ENCODE measurements at regions not wholly inside any gene's neighbourhood (a gene's known extent, or its start where the extent isn't known, plus 50 kb on each side); places are given as distances from the start of the nearest gene placed in this dataset.

DNA sequence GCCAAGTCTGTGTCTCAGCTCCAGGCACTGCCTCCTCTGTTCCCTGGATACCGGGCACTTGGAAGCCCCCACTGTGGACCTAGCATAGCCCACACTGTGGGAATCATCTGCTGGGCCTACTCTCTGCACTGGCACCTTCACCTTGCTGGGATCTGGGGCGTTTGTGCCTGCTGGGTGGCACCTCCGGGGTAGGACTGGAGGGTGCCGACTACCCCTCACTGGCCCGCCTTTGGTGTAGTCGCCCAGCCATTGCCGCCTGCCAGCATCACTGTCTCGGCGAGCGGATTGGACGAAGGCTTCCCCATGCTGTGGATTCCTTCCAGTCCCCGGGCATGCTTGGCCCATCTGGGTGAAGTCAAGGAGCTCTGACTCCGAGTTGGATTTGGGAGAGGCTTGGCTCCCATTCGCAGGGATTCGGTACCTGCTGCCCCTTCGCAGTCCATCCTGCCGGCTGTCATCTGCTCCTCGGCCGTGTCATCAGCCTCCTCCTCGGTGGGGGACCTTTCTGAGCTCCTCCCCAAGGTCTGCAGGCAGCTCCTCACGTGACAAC, 180.6 kb upstream of the HDAC4 start:
- POLR2A ChIA-PET = no interaction called here
- Histone ChIP-seq H3K27ac (ENCODE audit: extremely low read depth, low read depth, low read length) (no peak overlapping the region), H3K4me1 (ENCODE audit: control insufficient read depth, insufficient read depth, low read length) (no peaks in the 10 kb centered on the region), H3K9me3 (ENCODE audit: control insufficient read depth, insufficient read depth, low read depth, low read length) (no peaks in the 10 kb centered on the region), H3K36me3 (ENCODE audit: control insufficient read depth in 2 of 2, insufficient read depth in 1 of 2, low read length in 2 of 2) (no peaks in the 10 kb centered on the region), H3K4me3 (ENCODE audit: low read depth, low read length) (no peak overlapping the region)
- TF ChIP-seq ZNF311 (tag by site-specific recombination; IDR thresholded peaks at IDR 0.05; ENCODE audit: borderline replicate concordance) = no peak
- TF ChIP-seq ZNF146 (tag by site-specific recombination; IDR thresholded peaks at IDR 0.05) = no peak
- CTCF ChIA-PET = interaction anchor here (0.5 kb wide), 1 partner anchor 1210 kb away, joined by 3 read pairs; no protein-coding TSS in a partner anchor

DNA sequence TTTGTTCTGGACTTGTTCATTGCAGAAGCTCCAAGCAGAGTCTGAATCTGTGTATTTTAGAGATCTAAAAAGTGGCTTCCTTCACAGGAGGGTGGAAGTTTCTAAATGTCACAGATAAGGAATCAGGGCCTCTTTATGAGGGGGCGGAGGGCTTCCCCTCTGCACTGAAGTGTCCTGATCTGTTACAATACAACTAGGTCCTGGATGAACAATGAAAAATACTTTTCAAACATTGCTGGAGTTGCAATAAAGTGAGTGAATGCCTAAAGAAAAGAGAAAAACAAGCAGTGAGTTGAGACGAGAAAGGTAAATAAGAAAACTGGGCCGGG, 179.3 kb upstream of the HDAC4 start:
- POLR2A ChIA-PET = no interaction called here
- Histone ChIP-seq H3K4me3 (ENCODE audit: low read depth, low read length) (no peak overlapping the region), H3K9me3 (ENCODE audit: control insufficient read depth, insufficient read depth, low read depth, low read length) (no peaks in the 10 kb centered on the region), H3K4me1 (ENCODE audit: control insufficient read depth, insufficient read depth, low read length) (no peaks in the 10 kb centered on the region), H3K27ac (ENCODE audit: extremely low read depth, low read depth, low read length) (no peak overlapping the region), H3K36me3 (ENCODE audit: control insufficient read depth in 2 of 2, insufficient read depth in 1 of 2, low read length in 2 of 2) (no peaks in the 10 kb centered on the region)
- TF ChIP-seq SP7 (tag by site-specific recombination; IDR thresholded peaks at IDR 0.05) (no peak), ZBTB17 (tag by site-specific recombination; IDR thresholded peaks at IDR 0.05) (no peak), ZNF394 (tag by site-specific recombination; IDR thresholded peaks at IDR 0.05; ENCODE audit: borderline replicate concordance) (no peak), WT1 (tag by site-specific recombination; IDR thresholded peaks at IDR 0.05) (no peak), ZNF335 (tag by site-specific recombination; conservative IDR thresholded peaks at IDR 0.05) (no peak), ZNF302 (tag by site-specific recombination; IDR thresholded peaks at IDR 0.05; ENCODE audit: low read depth) (no peak)
- TF ChIP-seq, protein P1, sequence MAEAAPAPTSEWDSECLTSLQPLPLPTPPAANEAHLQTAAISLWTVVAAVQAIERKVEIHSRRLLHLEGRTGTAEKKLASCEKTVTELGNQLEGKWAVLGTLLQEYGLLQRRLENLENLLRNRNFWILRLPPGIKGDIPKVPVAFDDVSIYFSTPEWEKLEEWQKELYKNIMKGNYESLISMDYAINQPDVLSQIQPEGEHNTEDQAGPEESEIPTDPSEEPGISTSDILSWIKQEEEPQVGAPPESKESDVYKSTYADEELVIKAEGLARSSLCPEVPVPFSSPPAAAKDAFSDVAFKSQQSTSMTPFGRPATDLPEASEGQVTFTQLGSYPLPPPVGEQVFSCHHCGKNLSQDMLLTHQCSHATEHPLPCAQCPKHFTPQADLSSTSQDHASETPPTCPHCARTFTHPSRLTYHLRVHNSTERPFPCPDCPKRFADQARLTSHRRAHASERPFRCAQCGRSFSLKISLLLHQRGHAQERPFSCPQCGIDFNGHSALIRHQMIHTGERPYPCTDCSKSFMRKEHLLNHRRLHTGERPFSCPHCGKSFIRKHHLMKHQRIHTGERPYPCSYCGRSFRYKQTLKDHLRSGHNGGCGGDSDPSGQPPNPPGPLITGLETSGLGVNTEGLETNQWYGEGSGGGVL (tag by site-specific recombination; IDR thresholded peaks at IDR 0.05) = no peak
- CTCF ChIA-PET = interaction anchor here (0.7 kb wide), 1 partner anchor 121 kb away, joined by 3 read pairs; no protein-coding TSS in a partner anchor

DNA sequence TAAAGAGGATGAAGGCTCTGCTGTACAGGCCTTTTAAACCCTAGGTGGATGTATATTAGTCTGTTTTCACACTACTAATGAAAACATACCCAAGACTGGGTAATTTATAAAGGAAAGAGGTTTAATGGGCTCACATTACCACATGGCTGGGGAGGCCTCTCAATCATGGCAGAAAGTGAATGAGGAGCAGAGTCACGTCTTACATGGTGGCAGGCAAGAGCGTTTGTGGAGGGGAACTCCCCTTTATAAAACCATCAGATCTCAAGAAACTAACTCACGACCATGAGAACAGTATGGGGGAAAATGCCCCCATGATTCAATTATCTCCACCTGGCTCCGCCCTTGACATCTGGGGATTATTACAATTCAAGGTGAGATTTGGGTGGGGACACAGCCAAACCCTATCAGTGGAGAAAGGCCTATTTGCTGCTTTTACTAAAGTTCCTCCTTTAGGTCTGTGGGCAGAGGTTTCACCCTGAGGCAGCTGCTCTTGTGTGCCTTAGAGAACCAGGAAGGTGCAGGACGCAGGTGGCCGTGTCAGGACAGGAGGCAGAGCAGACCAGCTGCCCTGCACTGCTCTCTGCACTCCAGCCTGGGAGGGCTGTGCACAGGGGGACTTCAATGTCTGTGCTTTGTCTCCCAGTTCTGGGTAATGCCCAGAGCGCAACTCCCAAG, 178.8 kb upstream of the HDAC4 start:
- TF ChIP-seq ZNF394 (tag by site-specific recombination; IDR thresholded peaks at IDR 0.05; ENCODE audit: borderline replicate concordance) = no peak
- TF ChIP-seq ZNF837 (tag by site-specific recombination; IDR thresholded peaks at IDR 0.05) = no peak
- TF ChIP-seq ZNF747 (tag by site-specific recombination; IDR thresholded peaks at IDR 0.05) = no peak
- no peak for TF ChIP-seq ZNF391 (tag by site-specific recombination; IDR thresholded peaks at IDR 0.05; ENCODE audit: borderline replicate concordance, low read depth)
- TF ChIP-seq IKZF3 (tag by site-specific recombination; IDR thresholded peaks at IDR 0.05) = no peak
- TF ChIP-seq ZSCAN16 (tag by site-specific recombination; IDR thresholded peaks at IDR 0.05) = no peak
- TF ChIP-seq ZNF266 (tag by site-specific recombination; IDR thresholded peaks at IDR 0.05; ENCODE audit: low read depth) = no peak
- TF ChIP-seq, protein P2, sequence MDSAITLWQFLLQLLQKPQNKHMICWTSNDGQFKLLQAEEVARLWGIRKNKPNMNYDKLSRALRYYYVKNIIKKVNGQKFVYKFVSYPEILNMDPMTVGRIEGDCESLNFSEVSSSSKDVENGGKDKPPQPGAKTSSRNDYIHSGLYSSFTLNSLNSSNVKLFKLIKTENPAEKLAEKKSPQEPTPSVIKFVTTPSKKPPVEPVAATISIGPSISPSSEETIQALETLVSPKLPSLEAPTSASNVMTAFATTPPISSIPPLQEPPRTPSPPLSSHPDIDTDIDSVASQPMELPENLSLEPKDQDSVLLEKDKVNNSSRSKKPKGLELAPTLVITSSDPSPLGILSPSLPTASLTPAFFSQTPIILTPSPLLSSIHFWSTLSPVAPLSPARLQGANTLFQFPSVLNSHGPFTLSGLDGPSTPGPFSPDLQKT (IDR thresholded peaks at IDR 0.05; ENCODE audit: borderline replicate concordance, low read depth, low read length) = no peak
- TF ChIP-seq ZNF529 (tag by site-specific recombination; IDR thresholded peaks at IDR 0.05; ENCODE audit: insufficient replicate concordance) = no peak
- no peak for TF ChIP-seq ZNF629 (tag by site-specific recombination; IDR thresholded peaks at IDR 0.05)
- TF ChIP-seq HOXA7 (CRISPR knock-in tag; IDR thresholded peaks at IDR 0.05; ENCODE audit: borderline replicate concordance) = no peak
- TF ChIP-seq YY2 (tag by site-specific recombination; IDR thresholded peaks at IDR 0.05) = no peak
- POLR2A ChIA-PET = no interaction called here
- CTCF ChIA-PET = interaction anchor here (0.7 kb wide), 1 partner anchor 121 kb away, joined by 3 read pairs; no protein-coding TSS in a partner anchor
- H3K36me3 ChIP-seq (ENCODE audit: control insufficient read depth in 2 of 2, insufficient read depth in 1 of 2, low read length in 2 of 2) = no peaks in the 10 kb centered on the region
- H3K4me1 ChIP-seq (ENCODE audit: control insufficient read depth, insufficient read depth, low read length) = no peaks in the 10 kb centered on the region
- H3K27ac ChIP-seq (ENCODE audit: extremely low read depth, low read depth, low read length) = no peak overlapping the region
- no peaks in the 10 kb centered on the region for H3K9me3 ChIP-seq (ENCODE audit: control insufficient read depth, insufficient read depth, low read depth, low read length)
- no peak overlapping the region for H3K4me3 ChIP-seq (ENCODE audit: low read depth, low read length)

All from HEK293 (cell line).